ENCODE measurements at regions not wholly inside any gene's neighbourhood (a gene's known extent, or its start where the extent isn't known, plus 50 kb on each side); places are given as distances from the start of the nearest gene placed in this dataset.

DNA sequence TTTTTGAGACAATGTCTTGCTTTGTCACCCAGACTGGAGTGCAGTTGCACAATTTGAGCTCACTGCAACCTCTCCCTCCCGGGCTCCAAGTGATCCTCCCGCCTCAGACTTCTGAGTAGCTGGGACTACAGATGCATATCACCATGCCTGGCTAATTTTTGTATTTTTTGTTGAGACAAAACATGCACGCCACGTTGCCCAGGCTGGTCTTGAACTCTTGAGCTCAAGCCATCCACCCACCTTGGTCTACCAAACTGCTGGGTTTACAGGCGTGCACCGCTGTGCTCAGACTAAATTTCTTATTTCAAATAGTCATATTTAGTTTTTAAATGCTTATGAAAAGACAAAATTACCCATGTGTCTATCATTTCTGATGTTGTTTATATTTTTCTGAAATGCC is 2324.1 kb downstream of the MAT2B start:
- H3K4me3 Mint-ChIP-seq = no peak overlapping the region

DNA sequence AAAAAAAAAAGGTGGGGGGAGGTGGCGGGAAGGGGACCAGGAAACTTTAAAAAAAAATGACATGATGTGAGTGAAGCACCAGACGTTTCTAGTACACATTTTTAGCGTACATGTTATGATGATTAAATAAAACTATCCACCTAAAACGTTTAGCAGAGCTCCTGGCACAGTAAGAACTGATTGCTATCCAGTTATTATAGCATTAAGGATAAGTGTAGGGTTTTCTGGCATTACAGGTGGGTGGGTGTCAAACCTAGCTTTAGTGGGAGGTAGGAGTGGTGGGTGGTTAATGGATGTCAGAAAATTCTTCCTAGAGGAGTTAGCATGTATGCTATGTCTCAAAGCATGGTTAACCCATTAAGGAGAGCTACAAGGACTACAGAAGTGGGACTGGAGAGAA is 2329.5 kb downstream of the MAT2B start:
- POLR2A ChIA-PET (ENCODE audit: partially characterized antibody) = no interaction called here
- CTCF ChIA-PET (ENCODE audit: partially characterized antibody) = no interaction called here
- H3K27me3 ChIP-seq (ENCODE audit: insufficient read depth, low read length) = no peaks in the 10 kb centered on the region
- H3K4me1 ChIP-seq (ENCODE audit: insufficient read depth, low read length) = no peaks in the 10 kb centered on the region
- no peaks in the 10 kb centered on the region for H3K36me3 ChIP-seq (ENCODE audit: insufficient read depth, low read length)
- peak overlapping the region in 1 of 7 donors; percentile 37 for H3K27ac Mint-ChIP-seq
- no peaks in the 10 kb centered on the region for H3K27me3 Mint-ChIP-seq
- no peaks in the 10 kb centered on the region for H3K9me3 ChIP-seq (ENCODE audit: control insufficient read depth in 1 of 2, low read length in 2 of 2)
- H3K4me3 ChIP-seq (ENCODE audit: low read length in 2 of 2) = no peak overlapping the region
- DNase-seq = no peak
- H3K9me3 Mint-ChIP-seq = peaks cover 2 to 27% (median 8%) of the 10 kb centered on the region in 8 donors
- H3K4me1 Mint-ChIP-seq = no peaks in the 10 kb centered on the region
- H3K27ac ChIP-seq (ENCODE audit: low read depth, low read length) = no peak overlapping the region
- no peaks in the 10 kb centered on the region for H3K36me3 Mint-ChIP-seq
- intact Hi-C loops (cut with micrococcal nuclease) = no loop called here
- H3K4me3 Mint-ChIP-seq = no peak overlapping the region

More for the DNA sequence above, 2324.1 kb downstream of the MAT2B start:
- H3K27ac Mint-ChIP-seq = no peak overlapping the region
- H3K9me3 Mint-ChIP-seq = peaks cover 2 to 22% (median 5%) of the 10 kb centered on the region in 8 donors
- Histone ChIP-seq H3K36me3 (ENCODE audit: insufficient read depth, low read length) (no peaks in the 10 kb centered on the region), H3K9me3 (ENCODE audit: control insufficient read depth in 1 of 2, low read length in 2 of 2) (no peaks in the 10 kb centered on the region), H3K27me3 (ENCODE audit: insufficient read depth, low read length) (no peaks in the 10 kb centered on the region), H3K27ac (ENCODE audit: low read depth, low read length) (no peak overlapping the region), H3K4me1 (ENCODE audit: insufficient read depth, low read length) (no peaks in the 10 kb centered on the region), H3K4me3 (ENCODE audit: low read length in 2 of 2) (no peak overlapping the region)
- no peaks in the 10 kb centered on the region for H3K36me3 Mint-ChIP-seq
- POLR2A ChIA-PET (ENCODE audit: partially characterized antibody) = no interaction called here
- no peaks in the 10 kb centered on the region for H3K27me3 Mint-ChIP-seq
- H3K4me1 Mint-ChIP-seq = no peaks in the 10 kb centered on the region
- intact Hi-C loops (cut with micrococcal nuclease) = no loop called here
- no peak for DNase-seq
- CTCF ChIA-PET (ENCODE audit: partially characterized antibody) = no interaction called here

DNA sequence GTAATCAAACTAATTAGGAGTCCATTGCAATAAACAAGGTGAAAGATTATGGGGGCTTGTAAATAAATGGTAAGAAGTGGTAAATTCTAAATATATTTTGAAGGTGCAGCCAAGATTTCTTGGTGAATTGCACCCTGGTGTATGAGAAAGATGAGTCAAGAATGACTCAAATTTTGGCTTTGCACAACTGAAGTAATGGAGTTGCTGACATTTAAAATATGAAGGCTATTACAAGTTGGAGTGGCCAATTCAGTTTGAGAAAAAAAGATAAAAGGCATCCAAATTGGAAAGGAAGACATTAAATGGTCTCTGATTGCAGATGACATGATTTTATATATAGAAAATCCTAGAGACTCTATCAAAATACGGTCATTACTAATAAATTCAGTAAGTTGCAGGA is 2330.6 kb downstream of the MAT2B start:
- Mint-ChIP-seq H3K9me3 (peaks cover 1 to 25% (median 9%) of the 10 kb centered on the region in 8 donors), H3K27ac (no peak overlapping the region)

DNA sequence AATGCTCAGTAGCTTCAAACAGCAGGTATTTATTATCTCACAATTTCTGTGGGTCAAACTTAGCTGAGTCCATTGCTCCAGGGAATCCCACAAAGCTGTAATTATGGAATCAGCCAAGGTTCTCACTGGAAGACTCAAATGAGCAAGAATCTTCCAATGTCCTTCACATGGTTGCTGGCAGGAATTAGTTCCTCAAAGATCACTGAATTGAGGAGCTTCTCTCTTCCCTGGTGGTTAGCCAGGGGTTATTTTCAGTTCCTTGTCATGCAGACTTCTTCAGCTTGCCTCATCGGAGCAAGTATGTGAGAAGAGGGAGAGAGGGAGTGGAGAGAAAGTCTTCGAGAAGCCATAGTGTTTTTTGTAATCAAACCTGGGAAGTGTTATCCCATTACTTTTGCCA is 2331.9 kb downstream of the MAT2B start:
- DNase-seq = peak in 1 of 5 donors; percentile 20
- Histone ChIP-seq H3K9me3 (ENCODE audit: control insufficient read depth in 1 of 2, low read length in 2 of 2) (no peaks in the 10 kb centered on the region), H3K36me3 (ENCODE audit: insufficient read depth, low read length) (no peaks in the 10 kb centered on the region), H3K27me3 (ENCODE audit: insufficient read depth, low read length) (no peaks in the 10 kb centered on the region), H3K4me1 (ENCODE audit: insufficient read depth, low read length) (no peaks in the 10 kb centered on the region), H3K27ac (ENCODE audit: low read depth, low read length) (no peak overlapping the region), H3K4me3 (ENCODE audit: low read length in 2 of 2) (no peak overlapping the region)
- no peak overlapping the region for H3K4me3 Mint-ChIP-seq
- POLR2A ChIA-PET (ENCODE audit: partially characterized antibody) = no interaction called here
- no peaks in the 10 kb centered on the region for H3K27me3 Mint-ChIP-seq
- no peaks in the 10 kb centered on the region for H3K36me3 Mint-ChIP-seq
- no peak overlapping the region for H3K27ac Mint-ChIP-seq
- no peaks in the 10 kb centered on the region for H3K4me1 Mint-ChIP-seq
- intact Hi-C loops (cut with micrococcal nuclease) = no loop called here
- CTCF ChIA-PET (ENCODE audit: partially characterized antibody) = interaction anchor here (0.5 kb wide), 1 partner anchor 52 kb away, joined by 3 read pairs; no protein-coding TSS in a partner anchor
- H3K9me3 Mint-ChIP-seq = peaks cover 0 to 16% (median 8%) of the 10 kb centered on the region in 8 donors

More for the DNA sequence above, 2330.6 kb downstream of the MAT2B start:
- Mint-ChIP-seq H3K4me3 (no peak overlapping the region), H3K36me3 (no peaks in the 10 kb centered on the region), H3K4me1 (no peaks in the 10 kb centered on the region), H3K27me3 (no peaks in the 10 kb centered on the region)
- H3K27me3 ChIP-seq (ENCODE audit: insufficient read depth, low read length) = no peaks in the 10 kb centered on the region
- no peaks in the 10 kb centered on the region for H3K9me3 ChIP-seq (ENCODE audit: control insufficient read depth in 1 of 2, low read length in 2 of 2)
- no peaks in the 10 kb centered on the region for H3K36me3 ChIP-seq (ENCODE audit: insufficient read depth, low read length)
- DNase-seq = no peak
- ChIA-PET CTCF (ENCODE audit: partially characterized antibody) (no interaction called here), POLR2A (ENCODE audit: partially characterized antibody) (no interaction called here)
- no peaks in the 10 kb centered on the region for H3K4me1 ChIP-seq (ENCODE audit: insufficient read depth, low read length)
- no peak overlapping the region for H3K27ac ChIP-seq (ENCODE audit: low read depth, low read length)
- intact Hi-C loops (cut with micrococcal nuclease) = no loop called here
- no peak overlapping the region for H3K4me3 ChIP-seq (ENCODE audit: low read length in 2 of 2)

DNA sequence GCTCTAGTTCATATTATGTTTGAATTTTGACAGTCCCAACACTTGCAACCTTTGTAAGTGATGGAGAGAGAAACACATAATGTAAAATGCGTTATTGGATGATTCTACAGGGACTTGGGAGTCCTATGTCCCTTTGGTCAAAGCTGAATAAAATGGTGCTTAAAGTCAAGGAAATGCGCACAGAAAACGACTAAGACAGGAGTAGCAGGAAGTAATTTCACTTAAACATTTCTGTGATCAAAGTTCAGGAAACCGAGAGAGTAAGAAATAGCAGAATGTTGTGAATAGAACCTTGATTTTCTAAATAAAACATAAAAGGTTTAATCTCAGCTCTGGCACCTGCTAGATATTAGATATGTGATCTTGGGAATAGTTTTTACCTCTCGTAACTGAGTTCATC is 2339.2 kb downstream of the MAT2B start:
- Mint-ChIP-seq H3K9me3 (peaks cover 2 to 17% (median 8%) of the 10 kb centered on the region in 8 donors), H3K4me1 (no peaks in the 10 kb centered on the region), H3K27me3 (no peaks in the 10 kb centered on the region), H3K36me3 (no peaks in the 10 kb centered on the region), H3K4me3 (no peak overlapping the region), H3K27ac (no peak overlapping the region)
- intact Hi-C loops (cut with micrococcal nuclease) = no loop called here
- ChIA-PET POLR2A (ENCODE audit: partially characterized antibody) (no interaction called here), CTCF (ENCODE audit: partially characterized antibody) (no interaction called here)
- Histone ChIP-seq H3K27me3 (ENCODE audit: insufficient read depth, low read length) (no peaks in the 10 kb centered on the region), H3K36me3 (ENCODE audit: insufficient read depth, low read length) (no peaks in the 10 kb centered on the region), H3K9me3 (ENCODE audit: control insufficient read depth in 1 of 2, low read length in 2 of 2) (no peaks in the 10 kb centered on the region), H3K4me1 (ENCODE audit: insufficient read depth, low read length) (no peaks in the 10 kb centered on the region), H3K27ac (ENCODE audit: low read depth, low read length) (no peak overlapping the region), H3K4me3 (ENCODE audit: low read length in 2 of 2) (no peak overlapping the region)
- DNase-seq = no peak

DNA sequence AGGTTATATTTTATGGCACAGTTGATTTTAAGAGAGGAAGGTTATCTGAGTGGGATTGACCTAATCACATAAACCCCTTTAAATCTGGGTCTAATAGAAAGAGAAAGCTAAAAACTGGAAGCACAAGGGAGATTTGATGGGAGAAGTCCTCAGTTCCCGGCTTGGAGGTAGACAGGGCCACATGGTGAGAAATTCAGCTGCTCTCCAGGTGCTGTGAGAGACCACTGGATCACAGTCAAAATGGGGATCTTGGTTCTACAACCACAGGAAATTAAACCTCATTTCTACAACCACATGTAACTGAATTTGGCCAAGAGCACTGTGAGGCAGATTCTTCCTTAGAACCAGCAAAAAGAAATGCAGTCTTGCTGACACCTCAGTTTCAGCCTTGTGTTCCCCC is 2352.7 kb downstream of the MAT2B start:
- no peak overlapping the region for H3K27ac Mint-ChIP-seq
- ChIA-PET POLR2A (ENCODE audit: partially characterized antibody) (no interaction called here), CTCF (ENCODE audit: partially characterized antibody) (no interaction called here)
- Histone ChIP-seq H3K27me3 (ENCODE audit: insufficient read depth, low read length) (no peaks in the 10 kb centered on the region), H3K4me3 (ENCODE audit: low read length in 2 of 2) (no peak overlapping the region), H3K36me3 (ENCODE audit: insufficient read depth, low read length) (no peaks in the 10 kb centered on the region), H3K27ac (ENCODE audit: low read depth, low read length) (no peak overlapping the region), H3K4me1 (ENCODE audit: insufficient read depth, low read length) (no peaks in the 10 kb centered on the region), H3K9me3 (ENCODE audit: control insufficient read depth in 1 of 2, low read length in 2 of 2) (no peaks in the 10 kb centered on the region)
- peaks cover 0 to 17% (median 8%) of the 10 kb centered on the region in 8 donors for H3K9me3 Mint-ChIP-seq
- H3K4me1 Mint-ChIP-seq = no peaks in the 10 kb centered on the region
- no peak for DNase-seq
- no peak overlapping the region for H3K4me3 Mint-ChIP-seq
- intact Hi-C loops (cut with micrococcal nuclease) = no loop called here
- H3K27me3 Mint-ChIP-seq = no peaks in the 10 kb centered on the region
- H3K36me3 Mint-ChIP-seq = no peaks in the 10 kb centered on the region

DNA sequence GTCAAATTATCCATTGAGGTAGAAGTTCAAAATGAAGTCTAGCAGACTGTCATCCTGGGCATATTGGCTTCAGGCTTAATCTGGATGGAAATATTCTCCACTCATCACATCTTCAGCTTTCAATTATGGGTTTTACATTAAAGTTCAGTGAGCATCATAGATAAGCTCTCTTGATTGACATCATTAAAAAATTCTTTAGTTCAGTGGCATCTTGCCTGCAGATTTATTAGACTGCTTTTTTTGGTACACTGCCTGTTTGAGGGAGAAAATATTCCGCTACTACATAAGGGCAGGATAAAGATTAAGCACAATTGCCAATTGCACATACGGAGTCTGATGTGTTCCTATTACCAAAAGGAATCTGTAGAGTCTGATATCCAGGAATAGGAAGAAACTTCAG is 2353.8 kb downstream of the MAT2B start:
- Mint-ChIP-seq H3K27ac (no peak overlapping the region), H3K9me3 (peaks cover 0 to 17% (median 6%) of the 10 kb centered on the region in 8 donors), H3K36me3 (no peaks in the 10 kb centered on the region), H3K27me3 (no peaks in the 10 kb centered on the region), H3K4me1 (no peaks in the 10 kb centered on the region), H3K4me3 (no peak overlapping the region)
- DNase-seq = no peak
- POLR2A ChIA-PET (ENCODE audit: partially characterized antibody) = no interaction called here
- H3K36me3 ChIP-seq (ENCODE audit: insufficient read depth, low read length) = no peaks in the 10 kb centered on the region
- no peaks in the 10 kb centered on the region for H3K4me1 ChIP-seq (ENCODE audit: insufficient read depth, low read length)
- no peak overlapping the region for H3K27ac ChIP-seq (ENCODE audit: low read depth, low read length)
- intact Hi-C loops (cut with micrococcal nuclease) = no loop called here
- CTCF ChIA-PET (ENCODE audit: partially characterized antibody) = no interaction called here
- no peak overlapping the region for H3K4me3 ChIP-seq (ENCODE audit: low read length in 2 of 2)
- H3K27me3 ChIP-seq (ENCODE audit: insufficient read depth, low read length) = no peaks in the 10 kb centered on the region
- H3K9me3 ChIP-seq (ENCODE audit: control insufficient read depth in 1 of 2, low read length in 2 of 2) = no peaks in the 10 kb centered on the region

DNA sequence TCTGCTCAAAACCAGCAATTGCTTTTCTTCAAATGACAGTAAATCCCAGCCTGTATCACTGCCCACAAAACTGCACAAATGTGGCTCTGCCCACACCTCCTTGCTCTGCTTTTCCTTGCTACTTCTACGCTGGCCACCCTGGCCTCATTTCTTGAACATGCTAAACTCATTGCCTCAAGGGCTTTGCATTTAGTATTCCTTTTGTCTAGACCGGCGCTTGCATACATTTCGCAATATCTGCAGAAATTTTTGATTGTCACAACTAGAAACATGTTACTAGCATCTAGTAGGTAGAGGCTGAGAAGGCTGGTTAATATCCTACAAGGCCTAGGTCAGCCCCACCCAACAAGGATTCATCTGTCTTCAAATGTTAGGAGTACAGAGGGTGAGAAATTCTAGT is 2357.8 kb downstream of the MAT2B start:
- Mint-ChIP-seq H3K36me3 (no peaks in the 10 kb centered on the region), H3K9me3 (peaks cover 0 to 9% (median 4%) of the 10 kb centered on the region in 8 donors), H3K4me3 (no peak overlapping the region), H3K27me3 (no peaks in the 10 kb centered on the region), H3K27ac (no peak overlapping the region), H3K4me1 (no peaks in the 10 kb centered on the region)
- H3K4me3 ChIP-seq (ENCODE audit: low read length in 2 of 2) = no peak overlapping the region
- DNase-seq = no peak
- H3K36me3 ChIP-seq (ENCODE audit: insufficient read depth, low read length) = no peaks in the 10 kb centered on the region
- ChIA-PET POLR2A (ENCODE audit: partially characterized antibody) (no interaction called here), CTCF (ENCODE audit: partially characterized antibody) (no interaction called here)
- no peaks in the 10 kb centered on the region for H3K9me3 ChIP-seq (ENCODE audit: control insufficient read depth in 1 of 2, low read length in 2 of 2)
- intact Hi-C loops (cut with micrococcal nuclease) = no loop called here
- no peaks in the 10 kb centered on the region for H3K4me1 ChIP-seq (ENCODE audit: insufficient read depth, low read length)
- no peaks in the 10 kb centered on the region for H3K27me3 ChIP-seq (ENCODE audit: insufficient read depth, low read length)
- no peak overlapping the region for H3K27ac ChIP-seq (ENCODE audit: low read depth, low read length)

Measured in CD4-positive, alpha-beta memory T cell (primary cell).